GM19025 (cell line): ENCODE measurements at regions not wholly inside any gene's neighbourhood (a gene's known extent, or its start where the extent isn't known, plus 50 kb on each side); places are given as distances from the start of the nearest gene placed in this dataset.

Source experiments
- ATAC-seq: cut with Tn5 transposase; IDR thresholded peaks from one replicate; pipeline ENCODE4 v1.9.1; 2021; ENCODE audit warnings: mild to moderate bottlenecking, low read depth, moderate library complexity; ENCODE audit not compliant: unreplicated experiment

DNA sequence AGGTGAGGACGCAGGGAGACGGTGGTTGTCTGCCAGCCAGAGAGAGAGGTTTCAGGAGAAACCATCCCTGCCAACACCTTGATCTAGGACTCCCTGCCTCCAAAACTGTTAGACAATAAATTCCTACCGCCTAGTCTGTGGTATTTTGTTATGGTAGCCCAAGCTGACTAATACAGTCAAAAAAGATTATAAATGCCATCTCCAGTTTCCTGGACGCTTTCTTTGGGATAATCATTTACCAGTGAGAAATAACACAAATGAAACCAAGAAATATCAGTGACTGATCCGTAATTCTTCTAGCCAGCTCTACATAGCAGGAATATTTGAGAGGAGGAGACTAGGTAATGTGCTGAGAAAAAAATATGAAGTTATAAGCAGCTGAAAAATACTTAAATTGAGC, 707.8 kb upstream of the LMCD1 start:
- ATAC-seq = no peak

DNA sequence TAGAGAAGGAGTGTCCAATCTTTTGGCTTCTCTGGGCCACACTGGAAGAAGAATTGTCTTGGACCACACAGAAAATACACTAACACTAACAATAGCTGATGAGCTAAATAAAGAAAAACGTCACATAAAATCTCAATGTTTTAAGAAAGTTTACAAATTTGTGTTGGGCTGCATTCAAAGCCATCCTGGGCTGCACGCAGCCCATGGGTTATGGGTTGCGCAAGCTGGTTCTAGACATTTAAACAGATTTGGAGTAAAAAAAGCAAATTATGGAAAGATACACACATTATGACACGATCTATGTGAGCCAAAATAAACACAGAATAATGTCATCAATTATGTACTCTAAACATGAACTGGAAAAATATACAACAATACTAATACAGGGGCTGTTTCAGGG, 703.3 kb upstream of the LMCD1 start:
- ATAC-seq = no peak

DNA sequence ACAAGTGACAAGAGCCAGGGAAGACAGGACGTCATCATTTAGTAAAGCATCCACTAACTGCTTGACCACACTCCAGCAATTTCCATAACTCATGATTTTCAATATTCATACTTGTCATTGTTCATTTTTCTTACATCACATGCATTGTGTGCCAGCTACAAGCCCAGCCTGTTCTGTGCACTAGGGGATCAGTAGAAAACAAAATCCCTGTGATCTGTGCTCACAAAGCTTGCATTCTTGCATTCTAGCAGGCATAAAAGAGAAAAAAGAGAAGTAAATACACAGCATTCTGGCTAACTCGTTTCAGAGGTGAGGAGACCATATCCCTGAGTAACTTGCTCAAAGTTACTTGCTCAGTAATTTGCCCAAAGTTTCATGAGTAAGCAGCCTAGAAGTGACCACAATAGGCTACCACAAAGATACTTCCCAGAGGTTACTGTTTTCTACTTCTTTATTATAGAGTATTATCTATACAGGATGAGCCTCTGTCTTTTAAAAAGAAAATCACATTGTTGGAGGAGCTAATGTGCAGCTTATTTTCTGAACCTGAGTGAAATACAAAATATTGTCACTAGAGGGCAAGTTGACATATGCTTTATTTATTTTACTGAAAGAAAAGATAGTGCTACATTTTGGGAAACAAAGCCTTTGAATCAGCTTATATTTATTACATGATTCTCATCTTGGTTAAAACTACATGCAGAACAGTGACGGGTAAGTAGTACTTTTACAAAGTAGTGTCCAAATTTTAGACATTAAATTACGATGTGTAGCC, 701.4 kb upstream of the LMCD1 start:
- ATAC-seq = no peak

DNA sequence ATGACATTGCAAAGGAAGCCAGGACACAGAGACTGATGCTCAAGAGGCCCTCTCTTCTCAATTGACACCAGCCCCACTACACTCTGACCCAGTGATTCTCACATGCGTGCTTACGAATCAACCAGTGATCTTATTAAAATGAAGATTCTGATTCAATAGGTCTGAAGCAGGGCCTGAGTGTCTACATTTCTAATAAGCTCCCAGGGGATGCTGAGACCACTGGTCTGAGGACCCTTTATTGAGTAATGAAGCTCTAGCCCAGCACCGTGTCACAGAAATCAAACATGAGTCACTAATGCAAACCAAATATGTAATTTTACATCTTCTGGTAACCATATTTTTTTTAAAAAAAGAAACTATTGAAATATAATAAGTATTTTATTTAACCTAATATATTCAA, 689.1 kb upstream of the LMCD1 start:
- no peak for ATAC-seq

DNA sequence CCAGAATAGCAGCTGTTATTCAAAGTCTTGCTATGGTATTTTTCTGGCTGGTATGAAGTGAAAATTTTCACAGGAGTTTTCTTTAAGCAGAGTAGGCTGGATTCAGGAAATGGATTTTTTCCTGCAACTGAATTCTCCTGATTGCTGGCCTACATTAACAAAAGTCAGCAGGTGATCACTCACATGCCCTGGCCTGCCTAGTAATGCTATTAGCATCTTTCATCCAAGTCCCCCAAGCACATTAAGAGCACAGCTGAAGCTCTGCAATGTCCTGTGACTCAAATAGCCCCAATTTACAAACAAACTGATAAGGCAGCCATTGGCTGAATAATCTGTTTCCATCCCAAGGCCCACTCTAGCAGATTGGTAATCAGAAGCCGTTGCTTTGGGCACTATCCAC, 688.3 kb upstream of the LMCD1 start:
- ATAC-seq = no peak

DNA sequence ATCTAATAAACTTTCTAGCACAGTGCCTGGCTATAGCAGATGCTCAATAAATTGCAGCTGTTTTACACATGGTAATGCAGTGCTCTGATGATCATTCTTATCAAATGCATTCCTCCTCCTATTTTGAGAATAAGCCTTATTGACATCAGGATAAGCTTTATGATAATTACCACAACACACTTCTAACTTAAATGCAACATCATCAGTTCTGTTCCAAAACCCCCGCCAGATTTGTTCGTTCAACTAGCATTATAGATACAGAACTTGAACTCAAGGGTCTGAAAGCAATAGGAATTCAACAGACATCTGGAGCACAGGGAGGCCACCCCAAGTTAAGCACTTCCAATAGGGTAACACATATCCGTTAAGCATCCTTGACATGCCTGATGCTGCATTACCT, 684.4 kb upstream of the LMCD1 start:
- ATAC-seq = no peak

DNA sequence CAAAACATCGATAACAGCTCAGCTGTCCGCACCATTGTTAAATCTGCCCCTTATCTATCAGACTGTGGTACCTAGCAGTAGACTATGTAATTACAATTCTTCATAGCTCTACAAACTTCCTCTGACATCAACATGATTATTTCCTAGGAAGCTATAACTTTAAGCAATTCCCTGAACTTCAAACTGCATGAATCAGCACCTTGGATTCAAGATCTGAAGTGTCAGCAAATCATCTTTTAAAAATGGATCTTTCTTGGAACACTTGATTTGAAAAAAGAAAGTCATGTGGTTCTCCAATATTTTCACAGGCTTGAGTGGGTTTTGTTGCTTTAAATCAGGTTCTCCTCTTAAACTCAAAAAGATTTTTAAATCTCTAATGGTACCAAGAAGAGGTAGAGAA, 680.7 kb upstream of the LMCD1 start:
- ATAC-seq = no peak

DNA sequence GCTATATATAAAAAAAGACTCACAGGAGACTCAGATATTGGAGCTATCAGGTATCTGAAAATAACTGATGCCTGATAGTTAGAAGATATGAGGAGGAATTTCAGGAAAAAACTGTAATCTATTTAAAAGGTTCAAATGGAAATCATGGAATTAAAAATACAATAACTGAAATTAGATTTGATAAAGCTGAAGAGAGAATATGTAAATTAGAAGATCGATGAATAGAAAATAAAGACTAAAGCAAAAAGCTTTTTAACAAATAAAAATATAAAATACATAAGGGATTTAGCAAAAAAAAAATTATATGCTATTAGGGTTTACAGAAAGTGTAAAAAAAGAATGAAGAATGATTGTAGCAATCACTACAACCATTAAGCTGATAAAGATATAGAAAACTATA, 679.8 kb upstream of the LMCD1 start:
- no peak for ATAC-seq

DNA sequence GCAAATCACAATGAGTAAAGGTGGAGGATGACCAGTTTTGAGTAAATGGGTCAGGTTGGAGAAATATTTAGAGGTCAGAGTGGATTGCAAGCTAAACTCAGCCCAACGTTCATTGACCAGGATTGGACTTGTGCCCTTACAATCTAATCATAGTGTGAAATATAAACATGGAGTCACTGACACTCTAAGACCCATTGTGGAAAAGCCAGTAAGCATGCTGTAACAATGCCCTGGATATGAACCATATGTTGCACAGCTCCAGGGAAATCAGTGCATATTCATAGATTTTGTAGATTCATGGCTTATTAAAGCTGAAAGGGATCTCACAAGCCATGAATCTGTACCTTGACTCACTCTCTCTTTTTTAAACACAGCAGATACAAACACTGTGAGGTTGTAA, 660.2 kb upstream of the LMCD1 start:
- ATAC-seq = no peak

DNA sequence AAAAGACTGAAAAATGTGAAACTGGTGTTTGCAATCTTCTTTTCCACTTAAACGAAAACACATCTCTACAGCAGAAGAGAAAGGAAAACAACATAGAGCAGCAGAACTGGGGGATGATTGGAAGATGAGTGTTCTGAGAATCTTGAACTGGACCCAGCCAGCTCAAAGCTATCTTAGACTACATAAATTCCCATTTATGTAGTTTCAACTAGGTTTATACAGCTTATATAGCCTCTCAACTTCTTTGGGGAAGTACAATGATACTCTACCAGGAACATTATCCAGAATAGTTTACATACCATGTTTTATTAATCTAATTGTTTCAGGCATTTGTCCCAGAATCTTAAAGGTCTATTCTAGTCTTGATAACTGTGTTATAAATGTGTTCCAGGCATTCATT, 658.2 kb upstream of the LMCD1 start:
- ATAC-seq = no peak

DNA sequence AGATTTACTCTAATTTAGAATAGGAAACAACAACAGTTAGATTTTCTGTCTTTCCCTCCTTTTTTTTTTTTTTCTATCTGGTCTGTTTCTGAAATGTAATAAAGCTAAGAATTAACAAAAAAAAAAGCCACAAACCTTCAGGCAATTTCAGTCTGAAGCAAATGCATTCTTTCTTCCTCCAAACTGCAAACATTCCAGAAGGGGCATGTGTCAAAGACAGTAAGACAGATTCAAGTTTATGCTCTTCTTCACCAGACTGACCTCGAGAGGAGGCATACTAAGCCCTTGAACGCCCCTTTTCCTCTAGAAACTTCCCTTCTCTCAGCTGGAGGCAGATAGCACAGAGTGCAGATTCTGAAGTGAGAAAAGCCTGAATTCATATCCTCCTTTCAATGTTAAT, 654.6 kb upstream of the LMCD1 start:
- ATAC-seq = no peak

DNA sequence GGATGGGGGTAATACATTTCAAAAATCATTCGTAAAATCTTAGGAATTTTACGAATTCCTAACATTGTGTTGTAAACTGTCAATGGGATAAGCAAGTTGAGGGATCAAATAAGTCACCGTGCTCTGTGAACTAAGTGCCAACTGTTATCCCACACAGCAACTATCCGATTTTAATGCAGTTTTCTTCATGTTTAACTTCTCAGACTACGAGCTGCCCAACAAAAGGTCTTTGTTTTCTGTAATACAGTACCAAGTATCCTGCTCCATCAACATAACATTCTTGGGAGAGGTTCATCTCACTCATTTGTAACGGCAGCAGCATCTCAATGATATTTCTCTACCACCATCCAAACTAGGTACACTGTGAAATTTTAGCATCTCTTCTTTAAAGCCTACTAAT, 654.1 kb upstream of the LMCD1 start:
- no peak for ATAC-seq

DNA sequence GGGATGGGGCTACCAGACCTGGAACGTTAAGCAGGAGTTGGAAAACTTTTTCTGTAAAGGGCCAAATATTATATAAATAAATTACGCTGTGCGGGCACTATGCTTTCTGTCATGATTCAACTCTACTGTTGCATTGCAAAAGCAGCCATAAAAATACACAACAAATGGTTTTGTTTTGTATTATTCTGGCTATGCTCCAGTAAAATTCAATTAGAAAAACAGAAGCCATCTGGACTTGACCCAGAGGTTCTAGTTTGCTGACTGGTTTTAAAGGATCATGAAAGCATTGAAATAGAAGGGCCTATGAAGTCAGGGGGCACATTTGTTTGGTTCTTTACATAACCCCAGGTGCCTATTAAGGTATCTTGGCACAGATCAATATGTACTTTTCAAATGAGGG, 647.4 kb upstream of the LMCD1 start:
- no peak for ATAC-seq

DNA sequence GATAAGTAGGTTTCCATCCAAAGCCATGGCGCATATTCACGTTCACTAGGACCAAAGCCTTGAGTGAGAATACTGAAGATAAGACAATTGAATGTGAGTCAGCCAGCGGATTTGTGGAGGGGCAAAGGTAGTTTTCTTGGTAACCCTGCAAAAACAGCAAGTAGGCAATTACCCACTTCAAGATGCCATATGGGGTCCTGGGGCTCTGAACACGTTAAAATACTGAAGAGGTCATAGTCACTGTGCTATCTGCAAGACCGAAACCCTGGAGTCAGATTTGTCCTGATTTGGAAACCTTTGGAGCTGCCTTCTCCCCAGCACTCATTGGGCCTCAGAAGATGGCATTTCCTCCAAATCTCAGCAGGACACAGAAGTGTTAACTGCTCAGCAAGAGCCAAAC, 646.9 kb upstream of the LMCD1 start:
- no peak for ATAC-seq

DNA sequence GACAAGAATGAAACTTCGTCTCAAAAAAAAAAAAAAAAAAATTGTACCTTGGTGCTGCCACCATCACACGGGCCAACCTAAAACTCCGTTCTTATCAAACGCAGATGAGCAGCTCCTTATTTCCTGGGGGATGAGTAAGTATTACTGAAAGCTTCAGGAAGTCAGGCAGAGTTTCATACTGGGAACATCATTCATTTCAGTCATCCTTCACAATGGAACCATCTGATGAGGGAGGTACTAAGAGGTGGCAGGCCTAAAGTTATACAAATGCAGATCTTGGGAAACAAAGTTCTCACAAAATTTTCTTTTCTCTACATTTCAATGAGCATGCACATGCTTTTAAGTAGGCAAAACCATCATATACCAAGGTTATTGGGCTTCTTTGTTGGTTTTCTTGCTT, 636.0 kb upstream of the LMCD1 start:
- ATAC-seq = no peak

DNA sequence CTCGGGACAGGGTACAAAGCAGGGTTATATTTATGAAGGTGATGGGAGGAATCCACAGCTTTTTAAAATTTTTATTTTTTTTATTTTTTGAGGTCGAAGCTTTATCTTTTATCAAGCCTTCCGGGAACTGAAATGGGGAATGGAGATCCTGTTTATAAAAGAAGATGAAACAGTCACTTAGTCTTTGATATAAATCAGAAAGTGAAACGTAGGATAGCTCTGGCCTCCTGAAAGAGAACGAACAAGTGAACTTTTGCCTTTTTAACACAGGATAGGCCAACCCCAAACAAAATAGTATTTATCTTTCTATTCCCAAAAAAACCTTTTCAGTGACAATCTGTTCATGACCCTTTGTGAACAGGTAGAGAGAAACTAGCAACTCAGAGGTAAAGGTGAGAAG, 634.0 kb upstream of the LMCD1 start:
- ATAC-seq = no peak

DNA sequence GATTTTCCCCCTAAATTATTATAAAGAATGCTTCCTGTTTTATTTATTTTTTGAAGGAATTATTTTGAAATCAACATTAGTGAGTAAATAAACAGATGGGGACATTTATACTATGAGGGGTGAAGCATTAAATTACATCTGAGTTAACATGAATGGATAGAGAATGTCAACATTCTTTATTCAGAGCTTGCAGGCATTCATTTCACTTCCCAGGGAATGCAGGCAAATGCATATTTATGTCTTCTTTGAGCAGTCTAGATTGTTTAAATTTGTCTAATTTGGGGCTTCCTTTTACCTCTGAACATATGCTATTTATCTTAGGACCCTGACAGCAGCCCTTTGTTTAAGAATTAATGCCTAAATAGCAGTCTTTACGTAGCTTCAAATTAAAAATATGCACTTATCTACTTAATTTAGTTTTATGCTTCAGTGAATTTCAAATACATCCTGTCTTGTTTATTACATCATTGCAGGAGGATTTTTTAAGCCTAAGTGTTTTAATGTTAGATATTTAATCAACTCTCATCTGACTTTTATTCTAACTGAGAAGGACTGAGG, 630.5 kb upstream of the LMCD1 start:
- ATAC-seq = no peak

DNA sequence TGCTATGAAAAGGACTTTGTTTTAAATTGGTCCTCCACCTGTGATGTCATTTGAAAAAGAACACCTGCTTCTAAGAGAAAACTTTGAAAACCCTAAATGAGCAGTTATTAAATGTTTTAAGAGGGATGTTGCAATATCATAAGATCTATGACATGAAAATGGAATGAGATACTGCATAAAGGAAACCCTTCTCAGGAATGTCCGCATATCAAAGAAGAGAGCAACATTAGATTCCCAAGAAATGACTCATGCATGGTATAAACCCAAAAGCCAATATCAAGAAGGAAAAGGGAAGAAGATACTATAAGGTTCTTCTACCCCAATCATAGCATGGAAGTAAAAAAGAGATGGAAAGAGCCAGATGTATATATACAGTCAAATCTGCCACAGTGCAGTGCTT, 627.5 kb upstream of the LMCD1 start:
- ATAC-seq = no peak

DNA sequence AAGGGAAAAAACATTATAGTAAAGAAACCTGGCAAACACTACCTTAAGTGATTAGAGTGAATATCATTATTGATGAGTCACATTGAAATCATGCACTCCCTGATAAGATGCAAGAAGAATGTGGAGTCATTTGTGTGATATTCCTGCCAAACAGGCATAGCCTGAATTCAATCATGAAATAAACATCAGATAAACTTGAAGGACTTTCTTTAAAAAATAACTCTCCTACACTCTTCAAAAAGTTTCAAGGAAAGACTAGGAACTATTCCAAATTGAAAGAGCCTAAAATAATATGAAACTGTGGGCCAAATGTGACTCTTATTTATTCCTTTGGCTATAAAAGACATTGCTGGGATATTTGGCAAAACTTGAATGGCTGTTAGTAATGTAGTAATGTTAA, 625.7 kb upstream of the LMCD1 start:
- ATAC-seq = no peak

DNA sequence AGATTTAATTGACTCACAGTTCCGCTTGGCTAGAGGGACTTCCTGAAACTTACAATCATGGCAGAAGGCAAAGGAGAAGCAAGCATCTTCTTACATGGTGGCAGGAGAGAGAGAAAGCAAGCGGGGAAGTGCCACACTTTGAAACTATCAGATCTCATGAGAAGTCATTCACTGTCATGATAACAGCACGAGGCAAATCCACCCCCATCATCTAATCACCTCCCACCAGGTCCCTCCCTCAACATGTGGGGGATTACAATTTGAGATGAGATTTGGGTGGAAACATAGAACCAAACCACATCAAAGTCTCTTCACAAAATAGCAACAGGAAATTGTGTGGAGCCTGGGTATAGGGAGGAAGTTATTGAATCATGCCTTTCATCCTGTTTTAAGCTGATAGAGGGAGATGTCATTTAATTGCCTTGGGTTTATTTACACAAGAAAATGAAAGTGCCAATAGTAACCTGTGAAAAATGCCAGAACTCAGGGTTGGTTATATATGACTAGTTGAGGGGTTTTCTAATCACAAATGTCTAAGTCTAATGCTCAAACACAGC, 624.8 kb upstream of the LMCD1 start:
- no peak for ATAC-seq

DNA sequence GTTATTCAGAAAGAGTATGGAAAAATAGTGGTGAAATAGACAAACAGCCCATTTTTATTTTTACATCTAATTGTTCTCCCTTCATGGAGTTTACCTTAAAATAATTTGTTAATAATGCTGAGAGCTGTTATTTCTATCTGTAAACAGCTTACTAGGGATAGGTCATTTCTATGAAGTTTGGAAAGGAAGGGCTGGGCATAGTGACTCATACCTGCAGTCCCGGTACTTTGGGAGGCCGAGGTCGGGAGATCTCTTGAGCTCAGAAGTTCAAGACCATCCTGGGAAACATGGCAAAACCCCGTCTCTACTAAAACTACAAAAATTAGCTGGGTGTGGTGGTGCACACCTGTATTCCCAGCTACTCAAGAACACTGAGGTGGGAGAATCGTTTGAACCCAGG, 624.3 kb upstream of the LMCD1 start:
- no peak for ATAC-seq

DNA sequence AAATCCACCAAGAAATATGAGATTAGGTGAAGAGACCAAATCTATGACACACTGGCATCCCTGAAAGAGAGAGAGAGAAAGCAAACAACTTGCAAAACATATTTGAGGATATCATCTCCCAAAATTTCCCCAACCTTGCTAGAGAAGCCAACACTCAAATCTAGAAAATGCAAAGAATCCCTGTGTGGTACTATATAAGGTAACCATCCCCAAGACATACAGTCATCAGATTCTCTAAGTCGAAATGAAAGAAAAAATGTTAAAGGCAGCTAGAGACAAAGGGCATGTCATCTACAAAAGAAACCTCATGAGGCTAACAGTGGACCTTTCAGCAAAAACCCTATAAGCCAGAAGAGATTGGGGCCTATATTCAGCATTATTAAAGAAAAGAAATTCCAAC, 622.1 kb upstream of the LMCD1 start:
- no peak for ATAC-seq
